ENCODE measurements at regions not wholly inside any gene's neighbourhood (a gene's known extent, or its start where the extent isn't known, plus 50 kb on each side); places are given as distances from the start of the nearest gene placed in this dataset.

GRCh38 chr4:133316909-133317308 is 167.8 kb downstream of the PCDH10 start:
- TF ChIP-seq CTCF (IDR thresholded peaks at IDR 0.05 in 4 of 5, conservative IDR thresholded peaks at IDR 0.05 in 1 of 5) (no peak), POLR2A (IDR thresholded peaks at IDR 0.05) (no peak)
